GM10266 (cell line): ENCODE measurements at regions not wholly inside any gene's neighbourhood (a gene's known extent, or its start where the extent isn't known, plus 50 kb on each side); places are given as distances from the start of the nearest gene placed in this dataset.

Experiments used
- DNase-seq: peaks from one replicate; pipeline ENCODE4 v3.0.0; 2012; ENCODE audit errors: extremely low spot score
- CTCF ChIP-seq: IDR thresholded peaks from 2 replicates; pipeline ENCODE4 v1.5.1; 2012; ENCODE audit warnings: mild to moderate bottlenecking, low read depth; ENCODE audit not compliant: control insufficient read depth, insufficient read depth; ENCODE audit errors: missing control alignments

- no peak for TF ChIP-seq CTCF
- DNase-seq = no peak
Measured at GRCh38 chr15:69990566-69991421, 106.9 kb downstream of the TLE3 start.

DNA sequence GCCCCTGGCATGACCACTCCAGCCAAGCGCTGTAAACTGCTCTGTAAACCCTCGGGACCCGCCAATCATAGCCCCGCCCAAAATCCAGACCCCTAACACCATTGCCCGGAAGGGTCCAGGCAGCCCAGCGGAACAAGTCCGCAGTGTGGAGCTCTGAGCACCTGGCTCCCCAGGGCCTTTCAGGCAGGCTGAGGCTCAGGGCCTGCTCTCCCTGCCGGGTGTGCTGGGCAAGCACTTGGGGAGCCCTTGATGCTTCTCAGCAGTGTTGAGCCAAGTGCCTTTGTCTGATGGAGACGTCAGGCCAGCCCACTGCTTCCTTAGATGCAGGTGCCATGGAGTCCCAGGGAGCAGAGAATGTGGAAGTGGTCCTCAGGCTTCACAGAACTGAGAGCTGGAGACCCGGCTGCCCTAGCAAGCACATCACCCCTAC is 106.2 kb downstream of the TLE3 start:
- TF ChIP-seq CTCF = no peak
- no peak for DNase-seq

DNA sequence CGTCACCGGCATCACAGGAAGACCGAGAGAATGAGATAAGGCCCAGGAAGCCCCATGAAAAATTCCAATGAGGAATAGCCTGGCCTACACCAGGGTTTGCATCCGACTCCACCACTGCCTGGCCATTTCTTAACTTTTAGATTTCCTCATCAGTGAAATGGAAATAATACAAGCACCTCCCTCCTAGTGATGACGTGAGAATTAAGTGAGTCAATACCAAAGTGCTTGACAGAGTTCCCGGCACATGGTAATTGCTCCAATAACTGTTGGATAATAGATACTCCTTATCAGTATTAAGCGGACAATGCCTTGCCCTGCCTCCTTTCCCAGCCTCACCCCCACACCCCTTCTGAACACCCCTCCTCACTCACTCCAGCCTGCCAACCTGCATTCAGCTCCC is 105.4 kb downstream of the TLE3 start:
- TF ChIP-seq CTCF = no peak
- DNase-seq = no peak

DNA sequence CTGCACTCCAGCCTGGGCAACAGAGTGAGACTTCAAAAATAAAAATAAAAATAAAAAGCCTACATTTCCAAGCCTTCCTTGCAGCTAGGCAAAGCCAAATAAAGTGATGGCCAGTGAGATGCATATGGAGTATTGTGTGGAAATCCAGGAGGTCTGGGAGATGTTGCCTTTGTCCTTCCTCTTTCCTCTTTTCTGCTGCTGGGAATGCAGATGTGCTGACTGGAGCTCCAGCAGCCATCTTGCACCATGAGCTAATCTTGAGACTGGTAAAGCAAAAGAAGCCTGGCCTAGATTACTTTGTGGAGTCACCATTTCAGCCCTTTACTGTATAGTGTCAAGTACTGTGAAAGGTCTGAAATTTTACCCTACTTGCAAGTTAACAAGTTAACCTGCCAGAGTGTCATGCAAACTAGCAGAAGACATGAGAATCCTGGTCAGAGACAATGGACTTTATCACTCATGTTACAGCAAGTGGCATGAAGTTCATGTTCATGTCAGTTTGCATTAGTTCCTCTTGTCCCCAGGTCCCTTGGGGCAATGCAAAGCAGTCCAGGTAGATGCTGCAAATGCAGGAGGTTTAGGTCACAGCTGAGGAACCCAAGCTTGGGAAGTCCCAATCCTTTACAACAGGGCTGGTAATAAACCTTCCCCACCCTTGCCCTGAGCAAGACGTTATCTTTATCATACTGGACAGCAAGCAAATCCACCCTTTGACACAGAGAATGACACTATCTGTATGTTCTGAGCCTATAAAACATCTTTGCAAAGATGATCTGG is 103.1 kb downstream of the TLE3 start:
- no peak for DNase-seq

DNA sequence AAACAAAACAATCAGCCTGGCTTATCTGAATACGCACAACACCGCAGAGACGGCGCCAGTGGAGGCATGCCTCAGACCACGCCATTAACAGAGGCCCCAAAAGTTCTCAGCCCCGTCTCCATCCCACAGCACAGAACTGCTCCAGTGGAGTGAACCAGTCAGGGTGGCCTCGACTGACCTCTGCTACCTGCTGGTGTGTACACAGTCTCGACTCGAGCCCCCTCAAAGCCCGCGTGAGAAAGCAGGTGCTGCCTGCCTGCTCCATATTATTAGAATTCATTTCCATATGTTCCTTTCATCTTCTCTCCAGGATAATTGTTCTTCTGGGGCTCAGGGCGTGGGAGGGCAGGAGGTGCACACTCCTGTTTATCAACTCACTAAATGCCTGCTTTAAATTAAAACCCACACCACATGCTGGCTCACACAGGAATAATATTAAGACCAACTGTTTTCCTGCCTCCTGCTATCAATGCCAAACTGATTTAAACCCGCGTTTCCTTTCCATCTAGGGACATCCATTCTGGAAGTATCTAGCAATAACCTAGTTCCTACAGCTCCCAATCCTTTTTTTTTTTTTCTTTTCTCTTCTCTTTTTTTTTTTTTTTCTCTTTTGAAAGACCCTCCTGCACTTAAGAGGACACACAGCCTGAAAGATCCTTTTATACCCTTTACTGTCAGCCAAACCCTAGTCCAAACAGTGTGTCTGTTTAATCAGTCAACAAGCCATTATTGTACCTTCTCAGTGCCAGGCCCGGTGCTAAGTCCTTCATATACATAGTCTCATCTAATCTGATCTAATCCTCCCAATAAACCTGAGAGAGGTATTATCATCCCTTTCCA is 101.2 kb downstream of the TLE3 start:
- no peak for DNase-seq
- TF ChIP-seq CTCF = no peak

More for the DNA sequence above, 103.1 kb downstream of the TLE3 start:
- TF ChIP-seq CTCF = no peak

- TF ChIP-seq CTCF = no peak
- no peak for DNase-seq
Measured at GRCh38 chr15:69997161-69997485, 100.6 kb downstream of the TLE3 start.
